Neuronal stem cell (in vitro differentiated cells): ENCODE measurements at regions not wholly inside any gene's neighbourhood (a gene's known extent, or its start where the extent isn't known, plus 50 kb on each side); places are given as distances from the start of the nearest gene placed in this dataset.

Experiments used
- DNase-seq: peaks from one replicate; pipeline ENCODE4 v3.0.0-alpha.2; 2013; ENCODE audit warnings: low spot score
- H2AFZ ChIP-seq: one replicate; pipeline ENCODE4 v1.6.1; 2013; ENCODE audit warnings: mild to moderate bottlenecking, low read length, inconsistent platforms
- H2AK5ac ChIP-seq: 2 replicates; pipeline ENCODE4 v1.6.1; 2013; ENCODE audit warnings: low read depth, mild to moderate bottlenecking, inconsistent platforms, low read length, moderate library complexity, mixed read lengths
- H2BK120ac ChIP-seq: 2 replicates; pipeline ENCODE4 v1.6.1; 2013; ENCODE audit warnings: low read depth, mild to moderate bottlenecking, inconsistent platforms, low read length, moderate library complexity, mixed read lengths
- H2BK12ac ChIP-seq: one replicate; pipeline ENCODE4 v1.6.1; 2013; ENCODE audit warnings: low read length, inconsistent platforms
- H2BK15ac ChIP-seq: 2 replicates; pipeline ENCODE4 v1.6.1; 2013; ENCODE audit warnings: mild to moderate bottlenecking, low read length, inconsistent platforms, mixed read lengths
- H2BK5ac ChIP-seq: one replicate; pipeline ENCODE4 v1.6.1; 2013; ENCODE audit warnings: inconsistent platforms, mild to moderate bottlenecking, low read length, moderate library complexity
- H3K14ac ChIP-seq: one replicate; pipeline ENCODE4 v1.6.1; 2013; ENCODE audit warnings: low read length, inconsistent platforms
- H3K18ac ChIP-seq: 2 replicates; pipeline ENCODE4 v1.6.1; 2013; ENCODE audit warnings: low read length, inconsistent platforms
- H3K23ac ChIP-seq: 2 replicates; pipeline ENCODE4 v1.6.1; 2013; ENCODE audit warnings: low read depth, mild to moderate bottlenecking, mixed read lengths, low read length, inconsistent platforms; ENCODE audit not compliant: poor library complexity
- H3K27ac ChIP-seq: replicated peaks from 3 replicates; pipeline ENCODE4 v1.5.1; 2013; ENCODE audit warnings: low read length, inconsistent platforms
- H3K27me3 ChIP-seq, 3 experiments: 2 replicates each; pipeline ENCODE4 v1.6.1; 2013; ENCODE audit warnings: low read length in 3 of 3, mild to moderate bottlenecking in 2 of 3, inconsistent platforms in 1 of 3, low read depth in 1 of 3, mixed read lengths in 1 of 3, moderate library complexity in 1 of 3; ENCODE audit not compliant: control insufficient read depth in 3 of 3, insufficient read depth in 3 of 3
- H3K36me3 ChIP-seq, 2 donors: replicated peaks in 1 of 2; 2 replicates each; pipeline ENCODE4 v1.6.1; 2013; ENCODE audit warnings: low read length in 2 of 2; ENCODE audit not compliant: control insufficient read depth in 2 of 2, insufficient read depth in 2 of 2
- H3K4ac ChIP-seq: 2 replicates; pipeline ENCODE4 v1.6.1; 2013; ENCODE audit warnings: inconsistent platforms, mild to moderate bottlenecking, low read length, moderate library complexity
- H3K4me1 ChIP-seq, 2 donors: 1 replicate in 1 of 2; 2 replicates in 1 of 2; pipeline ENCODE4 v1.6.1; 2013; ENCODE audit warnings: low read length in 2 of 2, low read depth in 1 of 2; ENCODE audit not compliant: control insufficient read depth in 2 of 2, insufficient read depth in 1 of 2
- H3K4me2 ChIP-seq: one replicate; pipeline ENCODE4 v1.6.1; 2013; ENCODE audit warnings: mild to moderate bottlenecking, low read length, inconsistent platforms; ENCODE audit not compliant: insufficient read depth, poor library complexity, severe bottlenecking
- H3K4me3 ChIP-seq, 2 donors: 2 replicates each; pipeline ENCODE4 v1.5.1; 2013; ENCODE audit warnings: low read length in 2 of 2, mild to moderate bottlenecking in 2 of 2, inconsistent platforms in 1 of 2, moderate library complexity in 1 of 2
- H3K79me1 ChIP-seq: one replicate; pipeline ENCODE4 v1.6.1; 2013; ENCODE audit warnings: low read depth, mild to moderate bottlenecking, inconsistent platforms, low read length, moderate library complexity
- H3K9ac ChIP-seq: one replicate; pipeline ENCODE4 v1.6.1; 2013; ENCODE audit warnings: mild to moderate bottlenecking, low read depth, low read length, inconsistent platforms; ENCODE audit not compliant: poor library complexity
- H3K9me3 ChIP-seq, 2 donors: replicated peaks in 1 of 2; 2 replicates each; pipeline versions ENCODE3 to v1.6.1; 2013; ENCODE audit warnings: low read length in 2 of 2, mild to moderate bottlenecking in 2 of 2, inconsistent platforms in 1 of 2, low read depth in 1 of 2, mixed read lengths in 1 of 2, moderate library complexity in 1 of 2; ENCODE audit not compliant: control insufficient read depth in 2 of 2, insufficient read depth in 1 of 2
- H4K8ac ChIP-seq: one replicate; pipeline ENCODE4 v1.6.1; 2013; ENCODE audit warnings: low read depth, mild to moderate bottlenecking, inconsistent platforms, low read length, moderate library complexity
- H4K91ac ChIP-seq: one replicate; pipeline ENCODE4 v1.6.1; 2013; ENCODE audit warnings: low read length, low read depth, mild to moderate bottlenecking, inconsistent platforms; ENCODE audit not compliant: poor library complexity
- whole genome bisulfite sequencing, 2 donors: extraction: QIAGEN DNeasy Blood & Tissue Kit; methylation state at CpG; one replicate each; pipeline ENCODE4 v1.1.7; 2013; ENCODE audit warnings: missing lambda C conversion rate in 2 of 2, mixed read lengths in 1 of 2; ENCODE audit not compliant: insufficient read length in 2 of 2, insufficient replicate concordance in 1 of 2; ENCODE audit errors: extremely low coverage in 2 of 2; 5-methylcytosine and 5-hydroxymethylcytosine counted together

DNA sequence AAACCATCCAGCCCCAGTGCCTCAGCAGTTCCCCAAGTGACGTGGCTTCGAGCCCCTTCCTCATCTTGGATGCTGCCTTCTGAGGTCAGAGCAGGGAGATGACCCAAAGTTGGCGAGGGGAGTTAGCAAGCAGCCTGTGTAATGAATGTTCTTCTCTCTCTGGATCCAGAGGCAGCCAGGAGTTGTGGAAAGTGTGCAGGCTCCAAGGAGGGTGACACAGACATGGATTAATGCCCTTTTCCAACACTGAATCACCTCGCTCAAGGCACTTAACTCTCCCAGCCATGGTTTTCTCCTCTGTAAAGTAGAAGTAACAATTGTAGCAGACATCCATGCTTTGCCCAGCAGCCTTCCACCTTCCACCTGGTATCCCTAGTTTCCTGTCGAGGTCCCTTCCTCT is 64.6 kb upstream of the HAND1 start:
- H2AK5ac ChIP-seq, result no peak overlapping the region
- H2BK5ac ChIP-seq, result no peak overlapping the region
- H3K9ac ChIP-seq, result no peak overlapping the region
- no peak overlapping the region for H4K91ac ChIP-seq
- no peaks in the 10 kb centered on the region for H3K36me3 ChIP-seq
- WGBS, 2 donors, result no CpG with 5 or more reads among the region's 5 CpGs
- no peak overlapping the region for H2BK15ac ChIP-seq
- no peak overlapping the region for H3K27ac ChIP-seq
- no peak overlapping the region for H2AFZ ChIP-seq
- H4K8ac ChIP-seq, result no peak overlapping the region
- peaks cover 0 to 42% (median 0%) of the 10 kb centered on the region in 3 experiments for H3K27me3 ChIP-seq
- H3K23ac ChIP-seq, result no peak overlapping the region
- DNase-seq, result no peak
- H3K4ac ChIP-seq, result no peak overlapping the region
- H3K4me3 ChIP-seq, result no peak overlapping the region
- peak overlapping the region; percentile 12 for H2BK12ac ChIP-seq
- H3K14ac ChIP-seq, result no peak overlapping the region
- H2BK120ac ChIP-seq, result no peak overlapping the region
- H3K18ac ChIP-seq, result no peak overlapping the region
- H3K4me2 ChIP-seq, result no peak overlapping the region
- H3K4me1 ChIP-seq, result peaks cover 0 to 2% of the 10 kb centered on the region in 2 donors
- H3K9me3 ChIP-seq, result no peaks in the 10 kb centered on the region
- no peaks in the 10 kb centered on the region for H3K79me1 ChIP-seq

DNA sequence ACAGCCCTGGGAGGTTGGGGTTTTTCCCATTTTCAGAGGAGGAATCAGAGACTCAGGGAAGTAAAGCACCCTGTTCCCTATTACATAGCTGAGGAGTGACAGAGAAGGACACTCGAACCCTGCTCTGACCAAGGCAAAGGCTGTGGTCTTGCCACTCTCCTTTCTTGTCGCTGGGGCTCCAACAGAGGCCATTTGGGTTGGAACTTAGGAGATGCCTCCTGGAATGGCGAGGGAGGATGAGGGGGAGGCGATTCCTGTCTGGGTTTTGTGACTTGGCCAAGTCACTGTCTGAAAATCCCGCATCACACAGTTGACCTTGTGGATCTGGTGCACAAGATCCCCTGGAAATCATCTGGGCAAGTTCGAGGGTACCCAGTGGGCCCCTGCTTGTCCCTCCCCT is 64.0 kb upstream of the HAND1 start:
- H3K14ac ChIP-seq, result no peak overlapping the region
- DNase-seq, result no peak
- no peak overlapping the region for H2BK5ac ChIP-seq
- no peaks in the 10 kb centered on the region for H3K36me3 ChIP-seq
- H3K4me3 ChIP-seq, result no peak overlapping the region
- no peak overlapping the region for H2BK15ac ChIP-seq
- H3K4me2 ChIP-seq, result no peak overlapping the region
- peaks cover 0 to 2% of the 10 kb centered on the region in 2 donors for H3K4me1 ChIP-seq
- no peak overlapping the region for H2BK120ac ChIP-seq
- no peak overlapping the region for H3K4ac ChIP-seq
- H3K9me3 ChIP-seq, result no peaks in the 10 kb centered on the region
- H3K9ac ChIP-seq, result no peak overlapping the region
- no peak overlapping the region for H4K8ac ChIP-seq
- peaks cover 0 to 42% (median 0%) of the 10 kb centered on the region in 3 experiments for H3K27me3 ChIP-seq
- no CpG with 5 or more reads among the region's 6 CpGs for WGBS, 2 donors
- H2AFZ ChIP-seq, result no peak overlapping the region
- no peak overlapping the region for H2BK12ac ChIP-seq
- peak overlapping the region; percentile 44 for H3K18ac ChIP-seq
- H3K27ac ChIP-seq, result no peak overlapping the region
- no peaks in the 10 kb centered on the region for H3K79me1 ChIP-seq
- H3K23ac ChIP-seq, result no peak overlapping the region
- no peak overlapping the region for H2AK5ac ChIP-seq
- no peak overlapping the region for H4K91ac ChIP-seq

DNA sequence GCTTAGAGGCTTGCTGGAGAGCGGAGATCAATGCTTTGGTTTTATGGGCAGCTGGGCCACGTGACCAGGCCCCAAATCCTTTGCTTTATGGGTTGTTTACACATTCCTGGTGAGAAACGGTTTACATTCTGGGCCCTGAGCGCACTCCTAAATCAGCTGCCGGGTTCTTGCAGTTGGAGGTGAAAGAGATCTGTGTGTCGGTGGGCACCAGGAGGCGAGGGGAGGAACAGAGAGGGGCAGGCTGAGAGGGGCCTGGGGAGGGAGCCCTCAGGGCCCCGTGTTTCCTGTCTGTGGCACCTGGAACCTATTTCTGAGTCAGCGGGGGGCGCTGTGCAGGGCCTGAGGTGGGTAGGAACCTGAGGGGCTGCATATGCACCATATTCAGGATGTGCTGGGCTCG is 63.5 kb upstream of the HAND1 start:
- Histone ChIP-seq H3K23ac (no peak overlapping the region), H3K4ac (no peak overlapping the region), H3K4me1 (peaks cover 0 to 2% of the 10 kb centered on the region in 2 donors), H4K8ac (no peak overlapping the region), H2BK12ac (no peak overlapping the region), H2AFZ (peak overlapping the region; percentile 40), H3K36me3 (no peaks in the 10 kb centered on the region), H3K9me3 (no peaks in the 10 kb centered on the region), H3K4me3 (no peak overlapping the region), H3K4me2 (no peak overlapping the region), H2AK5ac (no peak overlapping the region), H3K27ac (no peak overlapping the region), H3K9ac (no peak overlapping the region), H2BK5ac (no peak overlapping the region), H3K14ac (no peak overlapping the region), H3K27me3 (peaks cover 0 to 44% (median 0%) of the 10 kb centered on the region in 3 experiments), H3K18ac (peak overlapping the region; percentile 25), H2BK15ac (no peak overlapping the region), H4K91ac (no peak overlapping the region), H2BK120ac (no peak overlapping the region), H3K79me1 (no peaks in the 10 kb centered on the region)
- DNase-seq, result no peak
- no CpG with 5 or more reads among the region's 11 CpGs for WGBS, 2 donors

DNA sequence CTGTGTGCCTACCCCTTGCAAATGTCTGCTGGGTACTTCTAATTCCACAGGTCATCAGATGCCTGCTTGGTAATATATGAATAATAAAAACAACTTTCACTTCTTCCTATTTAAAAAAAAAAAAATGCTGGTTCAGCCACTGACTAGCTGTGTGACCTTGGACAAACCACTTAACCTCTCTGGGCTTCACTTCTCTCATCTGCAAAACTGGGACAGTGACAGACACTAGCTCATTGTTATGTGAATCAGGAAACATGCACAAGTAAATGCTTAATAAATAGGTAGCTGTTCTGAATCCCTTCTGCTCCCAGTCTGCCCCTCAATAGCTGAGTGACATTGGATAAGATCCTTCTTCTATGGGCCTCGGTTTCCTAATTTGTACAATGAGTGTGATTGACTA is 62.6 kb upstream of the HAND1 start:
- Histone ChIP-seq H4K91ac (no peak overlapping the region), H3K9ac (no peak overlapping the region), H4K8ac (no peak overlapping the region), H2BK12ac (no peak overlapping the region), H3K4me1 (peaks cover 0 to 2% of the 10 kb centered on the region in 2 donors), H3K9me3 (no peaks in the 10 kb centered on the region), H3K4me3 (no peak overlapping the region), H3K18ac (no peak overlapping the region), H3K27me3 (peaks cover 0 to 41% (median 0%) of the 10 kb centered on the region in 3 experiments), H3K79me1 (no peaks in the 10 kb centered on the region), H3K14ac (no peak overlapping the region), H3K23ac (no peak overlapping the region), H3K4me2 (no peak overlapping the region), H3K4ac (no peak overlapping the region), H2BK15ac (no peak overlapping the region), H2AK5ac (no peak overlapping the region), H3K27ac (no peak overlapping the region), H2BK120ac (no peak overlapping the region), H2AFZ (no peak overlapping the region), H2BK5ac (no peak overlapping the region), H3K36me3 (no peaks in the 10 kb centered on the region)
- WGBS, 2 donors, result no CpG with 5 or more reads among the region's 1 CpG
- DNase-seq, result no peak
